NT2/D1 (cell line): ENCODE measurements at regions not wholly inside any gene's neighbourhood (a gene's known extent, or its start where the extent isn't known, plus 50 kb on each side); places are given as distances from the start of the nearest gene placed in this dataset.

Experiments
- SUZ12 ChIP-seq: IDR thresholded peaks from 2 replicates; pipeline ENCODE4 v1.6.1; 2011; ENCODE audit not compliant: insufficient read length, insufficient read depth; ENCODE audit errors: extremely low read depth
- YY1 ChIP-seq: IDR thresholded peaks from 2 replicates; pipeline ENCODE4 v1.6.1; 2011; ENCODE audit not compliant: insufficient read length, insufficient read depth

GRCh38 chr11:112580864-112581263, 320.2 kb upstream of the PLET1 start:
- TF ChIP-seq YY1: no peak
- no peak for TF ChIP-seq SUZ12
